ENCODE measurements at regions not wholly inside any gene's neighbourhood (a gene's known extent, or its start where the extent isn't known, plus 50 kb on each side); places are given as distances from the start of the nearest gene placed in this dataset.

GRCh38 chr4:104758574-104758973 lies 263.9 kb upstream of the CXXC4 start:
- ATAC-seq, result no peak
- TF ChIP-seq TOX (CRISPR knock-in tag; IDR thresholded peaks at IDR 0.05; ENCODE audit: borderline replicate concordance) (no peak), SNAI2 (CRISPR knock-in tag; IDR thresholded peaks at IDR 0.05) (no peak), OSR1 (CRISPR knock-in tag; IDR thresholded peaks at IDR 0.05) (no peak), BACH2 (CRISPR knock-in tag; IDR thresholded peaks at IDR 0.05; ENCODE audit: borderline replicate concordance) (no peak), ESRRG (CRISPR knock-in tag; IDR thresholded peaks at IDR 0.05) (no peak), ISL1 (CRISPR knock-in tag; IDR thresholded peaks at IDR 0.05) (no peak), RARB (CRISPR knock-in tag; IDR thresholded peaks at IDR 0.05) (no peak), PATZ1 (CRISPR knock-in tag; IDR thresholded peaks at IDR 0.05; ENCODE audit: borderline replicate concordance) (no peak), ARNTL (CRISPR knock-in tag; IDR thresholded peaks at IDR 0.05; ENCODE audit: borderline replicate concordance, low read depth) (no peak), TCF4 (CRISPR knock-in tag; IDR thresholded peaks at IDR 0.05; ENCODE audit: borderline replicate concordance) (no peak), CSDC2 (CRISPR knock-in tag; IDR thresholded peaks at IDR 0.05) (no peak)

GRCh38 chr4:104763554-104764222 lies 269.0 kb upstream of the CXXC4 start:
- TF ChIP-seq ARNTL (CRISPR knock-in tag; IDR thresholded peaks at IDR 0.05; ENCODE audit: borderline replicate concordance, low read depth), result no peak
- TF ChIP-seq CREB5 (CRISPR knock-in tag; IDR thresholded peaks at IDR 0.05; ENCODE audit: low read depth), result no peak
- TF ChIP-seq ZNF70 (CRISPR knock-in tag; IDR thresholded peaks at IDR 0.05), result no peak
- TF ChIP-seq SNAI2 (CRISPR knock-in tag; IDR thresholded peaks at IDR 0.05), result no peak

GRCh38 chr4:104766676-104767075 lies 272.0 kb upstream of the CXXC4 start:
- TF ChIP-seq CSRNP3 (CRISPR knock-in tag; IDR thresholded peaks at IDR 0.05), result no peak
- no peak for TF ChIP-seq ZFP3 (CRISPR knock-in tag; IDR thresholded peaks at IDR 0.05)
- TF ChIP-seq TCF4 (CRISPR knock-in tag; IDR thresholded peaks at IDR 0.05; ENCODE audit: borderline replicate concordance), result no peak
- TF ChIP-seq ISL1 (CRISPR knock-in tag; IDR thresholded peaks at IDR 0.05), result no peak
- no peak for TF ChIP-seq ZNF8 (CRISPR knock-in tag; IDR thresholded peaks at IDR 0.05)
- no peak for TF ChIP-seq ZNF565 (CRISPR knock-in tag; conservative IDR thresholded peaks at IDR 0.05; ENCODE audit: low read depth)
- TF ChIP-seq ARNTL (CRISPR knock-in tag; IDR thresholded peaks at IDR 0.05; ENCODE audit: borderline replicate concordance, low read depth), result no peak
- no peak for ATAC-seq

More at GRCh38 chr4:104763554-104764222, 269.0 kb upstream of the CXXC4 start:
- ATAC-seq, result no peak

GRCh38 chr4:104772849-104773248 lies 278.2 kb upstream of the CXXC4 start:
- TF ChIP-seq TCF4 (CRISPR knock-in tag; IDR thresholded peaks at IDR 0.05; ENCODE audit: borderline replicate concordance) (no peak), SNAI2 (CRISPR knock-in tag; IDR thresholded peaks at IDR 0.05) (no peak), PATZ1 (CRISPR knock-in tag; IDR thresholded peaks at IDR 0.05; ENCODE audit: borderline replicate concordance) (no peak), ARNTL (CRISPR knock-in tag; IDR thresholded peaks at IDR 0.05; ENCODE audit: borderline replicate concordance, low read depth) (no peak), ESRRG (CRISPR knock-in tag; IDR thresholded peaks at IDR 0.05) (no peak), ZC3H10 (CRISPR knock-in tag; IDR thresholded peaks at IDR 0.05) (no peak), BACH2 (CRISPR knock-in tag; IDR thresholded peaks at IDR 0.05; ENCODE audit: borderline replicate concordance) (no peak), ZFP3 (CRISPR knock-in tag; IDR thresholded peaks at IDR 0.05) (no peak), PPARA (CRISPR knock-in tag; IDR thresholded peaks at IDR 0.05; ENCODE audit: borderline replicate concordance) (no peak), OSR1 (CRISPR knock-in tag; IDR thresholded peaks at IDR 0.05) (no peak), CSRNP3 (CRISPR knock-in tag; IDR thresholded peaks at IDR 0.05) (no peak), ZNF8 (CRISPR knock-in tag; IDR thresholded peaks at IDR 0.05) (no peak), ZFP30 (CRISPR knock-in tag; IDR thresholded peaks at IDR 0.05) (no peak), POU6F1 (CRISPR knock-in tag; IDR thresholded peaks at IDR 0.05; ENCODE audit: borderline replicate concordance, low read depth) (no peak), CREB5 (CRISPR knock-in tag; IDR thresholded peaks at IDR 0.05; ENCODE audit: low read depth) (no peak), ISL1 (CRISPR knock-in tag; IDR thresholded peaks at IDR 0.05) (no peak), RARB (CRISPR knock-in tag; IDR thresholded peaks at IDR 0.05) (no peak)
- ATAC-seq, result no peak

All from SK-N-SH treated with all-trans-retinoic acid at 6 μM for 48 hours (cell line).